ENCODE measurements at regions not wholly inside any gene's neighbourhood (a gene's known extent, or its start where the extent isn't known, plus 50 kb on each side); places are given as distances from the start of the nearest gene placed in this dataset.

DNA sequence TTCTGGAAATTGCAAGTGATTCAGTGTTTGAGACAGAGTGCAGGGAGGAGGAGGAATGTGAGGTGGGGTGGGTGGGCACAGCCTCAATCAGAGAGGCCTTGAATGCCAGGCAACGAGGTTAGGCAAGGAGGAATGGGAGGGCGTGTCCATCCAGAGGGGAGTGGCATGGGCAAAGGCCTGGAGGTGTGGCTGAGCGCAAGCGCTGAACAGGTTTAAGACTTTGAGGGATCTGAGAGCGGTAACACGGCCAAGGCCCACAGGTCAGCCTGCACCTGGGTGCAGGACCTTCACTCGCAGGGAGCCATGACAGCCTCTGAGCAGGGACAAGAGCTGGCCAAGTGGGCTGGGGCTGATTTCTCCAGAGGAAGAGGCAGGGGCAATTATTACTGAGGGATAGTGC is 125.9 kb downstream of the TPRA1 start:
- TF ChIP-seq, protein P1, sequence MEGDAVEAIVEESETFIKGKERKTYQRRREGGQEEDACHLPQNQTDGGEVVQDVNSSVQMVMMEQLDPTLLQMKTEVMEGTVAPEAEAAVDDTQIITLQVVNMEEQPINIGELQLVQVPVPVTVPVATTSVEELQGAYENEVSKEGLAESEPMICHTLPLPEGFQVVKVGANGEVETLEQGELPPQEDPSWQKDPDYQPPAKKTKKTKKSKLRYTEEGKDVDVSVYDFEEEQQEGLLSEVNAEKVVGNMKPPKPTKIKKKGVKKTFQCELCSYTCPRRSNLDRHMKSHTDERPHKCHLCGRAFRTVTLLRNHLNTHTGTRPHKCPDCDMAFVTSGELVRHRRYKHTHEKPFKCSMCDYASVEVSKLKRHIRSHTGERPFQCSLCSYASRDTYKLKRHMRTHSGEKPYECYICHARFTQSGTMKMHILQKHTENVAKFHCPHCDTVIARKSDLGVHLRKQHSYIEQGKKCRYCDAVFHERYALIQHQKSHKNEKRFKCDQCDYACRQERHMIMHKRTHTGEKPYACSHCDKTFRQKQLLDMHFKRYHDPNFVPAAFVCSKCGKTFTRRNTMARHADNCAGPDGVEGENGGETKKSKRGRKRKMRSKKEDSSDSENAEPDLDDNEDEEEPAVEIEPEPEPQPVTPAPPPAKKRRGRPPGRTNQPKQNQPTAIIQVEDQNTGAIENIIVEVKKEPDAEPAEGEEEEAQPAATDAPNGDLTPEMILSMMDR (IDR thresholded peaks at IDR 0.05), result no peak
- no peak for TF ChIP-seq POLR2A (IDR thresholded peaks at IDR 0.05)

All from testis (tissue), 2 donors.